Embryonic facial prominence (tissue), 1 donor: ENCODE measurements at regions not wholly inside any gene's neighbourhood (a gene's known extent, or its start where the extent isn't known, plus 50 kb on each side); places are given as distances from the start of the nearest gene placed in this dataset.
"Not testable (repeated sequence)": the region's sequence is repeated elsewhere in the genome, so short reads cannot be mapped to it uniquely, and the experiment has no call there.

Experiments
- DNase-seq: peaks from one replicate; pipeline ENCODE4 v3.0.0-alpha.2; 2016; ENCODE audit errors: extremely low spot score

DNA sequence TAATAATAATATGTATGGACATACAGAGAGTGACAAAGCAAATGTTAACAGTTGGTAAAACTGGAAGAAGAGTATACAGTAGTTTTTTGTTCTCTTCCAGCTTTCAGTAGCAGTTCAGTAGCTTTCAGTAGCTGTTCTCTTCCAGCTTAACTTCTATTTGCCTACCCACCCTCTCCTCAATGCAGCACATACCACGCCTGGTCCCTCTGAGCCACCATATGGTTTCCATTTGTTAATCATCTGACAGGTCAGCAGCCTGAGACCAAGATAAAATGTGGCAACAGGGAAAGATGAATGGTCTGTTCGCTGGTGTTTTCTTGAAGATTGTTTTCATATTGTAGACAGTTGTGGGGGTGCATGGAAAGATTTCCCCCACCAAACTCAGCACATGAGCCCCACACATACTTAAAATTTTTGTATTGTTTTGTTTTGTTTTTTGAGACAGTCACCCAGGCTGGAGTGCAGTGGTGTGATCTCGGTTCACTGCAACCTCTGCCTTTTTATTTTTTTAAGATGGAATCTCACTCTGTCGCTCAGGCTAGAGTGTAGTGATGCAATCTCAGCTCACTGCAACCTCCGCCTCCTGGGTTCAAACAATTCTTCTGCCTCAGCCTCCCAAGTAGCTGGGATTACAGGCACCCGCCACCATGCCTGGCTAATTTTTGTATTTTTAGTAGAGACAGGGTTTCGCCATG lies 56.8 kb downstream of the ATP6V0E2 start:
- not testable (repeated sequence) for DNase-seq

DNA sequence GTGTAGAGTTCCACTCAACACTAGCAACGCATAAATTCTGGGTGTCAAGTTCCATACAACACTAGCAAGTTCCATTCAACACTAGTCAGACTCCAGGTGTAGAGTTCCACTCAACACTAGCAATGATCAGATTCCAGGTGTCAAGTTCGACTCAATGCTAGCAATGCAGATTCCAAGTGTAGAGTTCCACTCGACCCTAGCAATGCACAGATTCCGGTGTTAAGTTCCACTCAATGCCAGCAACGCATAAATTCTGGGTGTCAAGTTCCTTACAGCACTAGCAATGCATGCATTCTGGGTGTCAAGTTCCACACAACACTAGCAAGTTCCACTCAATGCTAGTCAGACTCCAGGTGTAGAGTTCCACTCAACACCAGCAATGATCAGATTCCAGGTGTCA lies 60.0 kb downstream of the ATP6V0E2 start:
- not testable (repeated sequence) for DNase-seq

DNA sequence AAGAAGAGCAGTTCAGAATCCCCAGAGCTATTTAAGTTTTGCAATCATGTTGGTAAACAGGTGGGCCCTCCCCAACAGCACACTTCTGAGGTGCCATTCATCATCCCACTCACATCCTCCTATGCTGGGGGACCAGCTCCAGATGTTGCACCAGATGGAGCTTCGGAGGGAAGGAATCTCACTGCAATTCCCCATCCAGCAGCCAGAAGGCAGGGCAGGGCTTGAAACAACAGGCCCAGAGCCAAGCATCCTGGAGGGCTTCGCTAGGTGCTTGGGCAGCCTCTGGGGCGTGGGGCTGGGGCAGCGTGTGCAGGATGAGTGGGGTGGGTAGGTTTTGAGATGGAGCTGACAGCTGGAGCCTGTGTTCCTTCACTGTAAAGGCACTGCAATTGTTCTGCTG lies 73.6 kb downstream of the ATP6V0E2 start:
- not testable (repeated sequence) for DNase-seq

GRCh38 chr7:149948444-149948843 lies 74.7 kb downstream of the ATP6V0E2 start:
- DNase-seq: not testable (repeated sequence)

- DNase-seq: not testable (repeated sequence)
These were observed 76.3 kb downstream of the ATP6V0E2 start for GRCh38 chr7:149949863-149950577.

DNA sequence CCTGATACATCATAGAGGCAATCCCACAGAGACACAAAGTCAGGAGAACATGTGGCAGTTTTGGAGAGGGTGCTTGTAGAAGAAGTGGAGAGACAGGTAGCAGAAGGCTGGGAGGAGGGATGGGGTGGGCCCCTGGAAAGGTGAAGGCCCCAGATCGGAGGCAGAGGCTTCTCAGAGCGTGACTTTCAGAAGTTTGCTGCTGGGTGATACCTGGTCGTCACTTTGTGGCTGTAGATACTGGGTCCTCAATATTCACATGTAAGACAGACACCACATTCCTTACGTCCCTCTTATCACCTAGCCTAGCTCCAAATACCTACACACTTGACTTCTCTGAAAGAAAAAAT lies 76.8 kb downstream of the ATP6V0E2 start:
- not testable (repeated sequence) for DNase-seq

DNA sequence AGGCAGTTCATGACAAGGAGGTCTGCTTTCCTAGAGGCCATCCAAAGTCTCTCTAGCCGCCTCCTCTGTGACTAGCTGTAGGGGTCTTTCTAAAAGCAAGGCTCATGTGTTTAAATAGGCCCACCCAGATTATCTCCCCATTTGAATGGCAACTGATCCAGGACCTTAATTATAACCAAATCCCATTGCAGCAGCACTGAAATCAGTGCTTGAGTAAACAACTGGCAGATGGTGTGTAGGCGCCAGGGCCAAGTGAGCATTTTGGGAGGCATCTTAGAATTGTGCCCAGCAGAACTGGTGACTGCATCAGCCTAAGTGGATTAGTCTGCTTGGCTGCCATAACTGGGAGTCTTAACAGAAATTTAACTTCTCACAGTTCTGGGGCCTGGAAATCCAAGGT lies 77.8 kb downstream of the ATP6V0E2 start:
- DNase-seq: not testable (repeated sequence)

- not testable (repeated sequence) for DNase-seq
These were observed 85.1 kb downstream of the ATP6V0E2 start for GRCh38 chr7:149958880-149959279.

- not testable (repeated sequence) for DNase-seq
These were observed 87.1 kb downstream of the ATP6V0E2 start for GRCh38 chr7:149960863-149961262.

GRCh38 chr7:149961878-149962277 lies 88.1 kb downstream of the ATP6V0E2 start:
- not testable (repeated sequence) for DNase-seq

DNA sequence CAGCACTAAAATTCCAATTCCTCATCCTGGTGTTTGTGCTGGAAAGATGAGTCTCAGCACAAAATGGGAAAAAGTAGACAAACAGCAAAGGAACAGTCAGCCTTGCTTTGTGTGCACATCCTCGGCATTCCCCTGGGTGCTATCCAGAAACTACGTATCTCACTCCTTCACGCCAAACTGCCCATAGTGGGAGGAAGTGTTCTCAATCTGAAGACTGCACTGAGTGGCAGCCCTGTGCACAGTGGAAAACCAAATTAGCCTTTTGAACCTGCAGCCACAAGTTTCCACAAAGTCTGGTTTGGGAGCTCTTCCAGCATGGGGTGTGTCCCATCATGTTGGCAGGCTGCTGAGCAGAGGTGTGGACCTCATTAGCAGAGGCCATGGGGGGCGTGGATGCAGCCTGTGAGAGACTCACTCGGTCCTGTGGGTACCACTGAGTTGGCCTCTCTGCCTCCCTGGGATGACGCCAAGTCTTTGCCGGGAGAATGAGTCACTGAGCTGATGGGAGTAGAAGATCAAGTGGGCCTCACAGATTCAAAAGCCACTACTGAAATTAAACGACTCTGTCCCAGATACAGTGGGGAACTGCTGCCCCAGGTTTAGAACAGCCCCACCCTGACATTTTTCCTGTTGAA lies 89.0 kb downstream of the ATP6V0E2 start:
- DNase-seq: not testable (repeated sequence)

GRCh38 chr7:149963985-149964384 lies 90.2 kb downstream of the ATP6V0E2 start:
- DNase-seq: not testable (repeated sequence)

GRCh38 chr7:149966444-149966843 lies 92.7 kb downstream of the ATP6V0E2 start:
- not testable (repeated sequence) for DNase-seq

- not testable (repeated sequence) for DNase-seq
These were observed 99.2 kb downstream of the ATP6V0E2 start for GRCh38 chr7:149972977-149973376.

DNA sequence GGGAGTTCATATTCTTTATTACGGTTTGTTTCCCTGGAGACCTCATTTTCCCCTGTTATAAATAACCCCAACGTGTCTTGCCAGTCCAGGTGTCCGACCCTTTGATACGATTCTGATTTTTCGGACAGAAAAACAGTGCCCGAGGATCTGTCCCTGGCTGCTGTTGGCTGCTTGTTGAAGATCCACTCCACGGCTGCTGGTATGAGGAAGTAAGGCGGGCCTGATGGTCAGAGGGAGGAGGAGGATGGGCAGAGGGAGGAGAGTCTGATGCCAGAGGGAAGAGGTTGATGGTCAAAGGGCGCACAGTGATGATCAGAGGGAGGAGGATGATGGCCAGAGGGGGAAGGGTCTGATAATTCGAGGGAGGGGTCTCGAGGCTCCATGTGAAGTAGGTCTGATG lies 99.9 kb downstream of the ATP6V0E2 start:
- not testable (repeated sequence) for DNase-seq

DNA sequence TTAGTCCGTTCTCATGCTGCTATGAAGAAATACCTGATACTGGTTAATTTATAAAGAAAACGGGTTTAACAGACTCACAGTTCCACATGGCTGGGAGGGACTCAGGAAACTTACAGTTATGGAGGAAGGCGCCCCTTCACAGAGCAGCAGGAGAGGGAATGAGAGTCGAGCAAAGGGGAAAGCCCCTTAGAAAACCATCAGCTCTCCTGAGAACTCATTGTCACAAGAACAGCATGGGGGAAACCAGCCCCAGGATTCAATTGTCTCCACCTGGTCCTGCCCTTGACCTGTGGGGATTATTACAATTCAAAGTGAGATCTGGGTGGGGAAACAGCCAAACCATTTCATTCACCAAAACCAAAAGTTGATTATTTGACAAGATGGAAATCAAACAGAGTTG lies 101.8 kb downstream of the ATP6V0E2 start:
- not testable (repeated sequence) for DNase-seq

GRCh38 chr7:149978537-149978936 lies 104.8 kb downstream of the ATP6V0E2 start:
- not testable (repeated sequence) for DNase-seq

GRCh38 chr7:149978944-149979343 lies 105.2 kb downstream of the ATP6V0E2 start:
- not testable (repeated sequence) for DNase-seq

- not testable (repeated sequence) for DNase-seq
These were observed 108.9 kb downstream of the ATP6V0E2 start for GRCh38 chr7:149982537-149983112.

DNA sequence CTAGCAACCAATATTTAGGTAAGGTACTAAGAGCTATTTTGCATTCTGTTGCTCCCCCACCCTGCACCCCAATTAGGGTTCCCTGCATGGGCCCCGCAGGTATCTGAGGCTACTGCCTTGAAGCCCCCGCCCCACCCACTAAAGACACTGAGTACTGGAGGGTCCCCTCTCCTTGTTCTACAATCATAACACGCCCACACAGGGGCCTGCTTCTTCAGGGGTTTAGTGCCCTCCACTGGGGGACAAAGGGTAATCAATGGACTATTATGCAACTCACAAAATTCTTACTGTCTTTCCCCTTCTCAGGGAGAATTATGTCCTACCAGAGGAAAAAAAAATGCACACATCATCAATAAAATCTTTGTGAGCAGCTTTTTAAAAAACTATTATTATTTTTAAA lies 113.1 kb downstream of the ATP6V0E2 start:
- not testable (repeated sequence) for DNase-seq

GRCh38 chr7:149991652-149992302 lies 118.0 kb downstream of the ATP6V0E2 start:
- DNase-seq: not testable (repeated sequence)

GRCh38 chr7:149992366-149992765 lies 118.6 kb downstream of the ATP6V0E2 start:
- DNase-seq: not testable (repeated sequence)
